ENCODE measurements at regions not wholly inside any gene's neighbourhood (a gene's known extent, or its start where the extent isn't known, plus 50 kb on each side); places are given as distances from the start of the nearest gene placed in this dataset.
"Not testable (repeated sequence)": the region's sequence is repeated elsewhere in the genome, so short reads cannot be mapped to it uniquely, and the experiment has no call there.

- H3K27ac Mint-ChIP-seq, result no peak overlapping the region
- no peak overlapping the region for H3K4me3 Mint-ChIP-seq
- peaks cover 6% of the 10 kb centered on the region for H3K27me3 Mint-ChIP-seq (ENCODE audit: low read depth)
- peaks cover 5% of the 10 kb centered on the region for H3K9me3 Mint-ChIP-seq
- no peaks in the 10 kb centered on the region for H3K4me1 Mint-ChIP-seq (ENCODE audit: low read depth)
- peaks cover under 1% of the 10 kb centered on the region for H3K36me3 Mint-ChIP-seq (ENCODE audit: low read depth)
Measured at GRCh38 chr12:46064548-46064947, 74.2 kb upstream of the SCAF11 start.

GRCh38 chr12:46058697-46059096, 68.3 kb upstream of the SCAF11 start:
- not testable (repeated sequence) for H3K27me3 Mint-ChIP-seq (ENCODE audit: low read depth); H3K27ac Mint-ChIP-seq; H3K4me1 Mint-ChIP-seq (ENCODE audit: low read depth); H3K4me3 Mint-ChIP-seq; H3K36me3 Mint-ChIP-seq (ENCODE audit: low read depth)
- peaks cover 21% of the 10 kb centered on the region for H3K9me3 Mint-ChIP-seq

- Mint-ChIP-seq H3K36me3 (ENCODE audit: low read depth) (peaks cover 1% of the 10 kb centered on the region), H3K27me3 (ENCODE audit: low read depth) (no peaks in the 10 kb centered on the region), H3K4me3 (no peak overlapping the region), H3K9me3 (peaks cover 56% of the 10 kb centered on the region), H3K4me1 (ENCODE audit: low read depth) (no peaks in the 10 kb centered on the region), H3K27ac (no peak overlapping the region)
Measured at GRCh38 chr12:46050805-46051204, 60.4 kb upstream of the SCAF11 start.

- H3K9me3 Mint-ChIP-seq, result peaks cover 59% of the 10 kb centered on the region
- H3K36me3 Mint-ChIP-seq (ENCODE audit: low read depth), result peaks cover 1% of the 10 kb centered on the region
- H3K4me1 Mint-ChIP-seq (ENCODE audit: low read depth), result no peaks in the 10 kb centered on the region
- H3K27ac Mint-ChIP-seq, result no peak overlapping the region
- no peak overlapping the region for H3K4me3 Mint-ChIP-seq
- H3K27me3 Mint-ChIP-seq (ENCODE audit: low read depth), result no peaks in the 10 kb centered on the region
Measured at GRCh38 chr12:46049665-46050064, 59.3 kb upstream of the SCAF11 start.

- Mint-ChIP-seq H3K4me1 (ENCODE audit: low read depth) (no peaks in the 10 kb centered on the region), H3K27me3 (ENCODE audit: low read depth) (no peaks in the 10 kb centered on the region), H3K27ac (no peak overlapping the region), H3K4me3 (no peak overlapping the region), H3K9me3 (peaks cover 43% of the 10 kb centered on the region), H3K36me3 (ENCODE audit: low read depth) (peaks cover 1% of the 10 kb centered on the region)
Measured at GRCh38 chr12:46046436-46046835, 56.1 kb upstream of the SCAF11 start.

- peaks cover 33% of the 10 kb centered on the region for H3K9me3 Mint-ChIP-seq
- no peak overlapping the region for H3K4me3 Mint-ChIP-seq
- no peaks in the 10 kb centered on the region for H3K27me3 Mint-ChIP-seq (ENCODE audit: low read depth)
- H3K27ac Mint-ChIP-seq, result no peak overlapping the region
- no peaks in the 10 kb centered on the region for H3K4me1 Mint-ChIP-seq (ENCODE audit: low read depth)
- no peaks in the 10 kb centered on the region for H3K36me3 Mint-ChIP-seq (ENCODE audit: low read depth)
Measured at GRCh38 chr12:46043972-46044520, 53.7 kb upstream of the SCAF11 start.

Data from T-helper 1 cell treated with Interleukin-12 subunit alpha and Interleukin-12 subunit beta and Interleukin-4 antibody, amounts not matched to agents 30 μg/mL and 1 μg/mL, for 36 hours (primary cell).